Chondrocyte (in vitro differentiated cells): ENCODE measurements at regions not wholly inside any gene's neighbourhood (a gene's known extent, or its start where the extent isn't known, plus 50 kb on each side); places are given as distances from the start of the nearest gene placed in this dataset.

Experiments used
- DNase-seq: peaks from one replicate; pipeline ENCODE4 v3.0.0; 2021; ENCODE audit warnings: mixed read lengths, low spot score
- H3K27ac Mint-ChIP-seq: one replicate; pipeline ENCODE4 v1.8.0; 2021; ENCODE audit warnings: mild to moderate bottlenecking, moderate library complexity, mixed read lengths; ENCODE audit not compliant: unreplicated experiment
- H3K27me3 Mint-ChIP-seq: 2 replicates; pipeline ENCODE4 v1.8.0; 2021; ENCODE audit warnings: low read depth, mixed read lengths
- H3K36me3 Mint-ChIP-seq: 2 replicates; pipeline ENCODE4 v1.8.0; 2021; ENCODE audit warnings: low read depth, mixed read lengths
- H3K4me1 Mint-ChIP-seq: 2 replicates; pipeline ENCODE4 v1.8.0; 2021; ENCODE audit warnings: low read depth, mild to moderate bottlenecking, mixed read lengths
- H3K4me3 Mint-ChIP-seq: one replicate; pipeline ENCODE4 v1.8.0; 2021; ENCODE audit warnings: mild to moderate bottlenecking, moderate library complexity, mixed read lengths; ENCODE audit not compliant: unreplicated experiment
- H3K9me3 Mint-ChIP-seq: 2 replicates; pipeline ENCODE4 v1.8.0; 2021; ENCODE audit warnings: low read depth, mixed read lengths
- CTCF ChIP-seq: fragments of 200-600 bp; sonication (generic); IDR thresholded peaks from 2 replicates; pipeline ENCODE4 v1.5.0; 2021; ENCODE audit warnings: antibody characterized with exemption, mild to moderate bottlenecking, moderate library complexity

DNA sequence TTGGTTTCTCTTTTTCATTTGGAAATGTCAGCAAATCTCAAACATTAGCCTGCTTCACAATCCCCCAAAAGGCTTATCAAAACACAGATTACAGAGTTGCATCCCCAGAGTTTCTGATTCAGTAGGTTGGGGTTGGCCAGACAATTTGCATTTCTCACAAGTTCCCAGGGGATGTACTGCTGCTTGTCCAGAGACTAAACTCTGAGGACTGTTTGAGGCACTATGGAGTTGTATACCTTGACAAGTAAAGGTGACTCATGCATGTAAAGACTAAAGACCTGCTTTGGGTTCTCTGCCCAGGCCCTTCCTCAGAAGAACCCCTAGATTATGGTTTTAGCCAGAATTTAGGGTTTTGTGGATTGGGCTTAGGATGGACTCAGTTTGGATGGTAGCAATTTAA, 151.1 kb upstream of the ARHGEF26 start:
- Mint-ChIP-seq H3K27ac (no peak overlapping the region), H3K36me3 (peaks cover under 1% of the 10 kb centered on the region), H3K4me3 (no peak overlapping the region), H3K27me3 (no peaks in the 10 kb centered on the region), H3K9me3 (peaks cover 4% of the 10 kb centered on the region), H3K4me1 (no peaks in the 10 kb centered on the region)
- TF ChIP-seq CTCF = no peak
- no peak for DNase-seq

DNA sequence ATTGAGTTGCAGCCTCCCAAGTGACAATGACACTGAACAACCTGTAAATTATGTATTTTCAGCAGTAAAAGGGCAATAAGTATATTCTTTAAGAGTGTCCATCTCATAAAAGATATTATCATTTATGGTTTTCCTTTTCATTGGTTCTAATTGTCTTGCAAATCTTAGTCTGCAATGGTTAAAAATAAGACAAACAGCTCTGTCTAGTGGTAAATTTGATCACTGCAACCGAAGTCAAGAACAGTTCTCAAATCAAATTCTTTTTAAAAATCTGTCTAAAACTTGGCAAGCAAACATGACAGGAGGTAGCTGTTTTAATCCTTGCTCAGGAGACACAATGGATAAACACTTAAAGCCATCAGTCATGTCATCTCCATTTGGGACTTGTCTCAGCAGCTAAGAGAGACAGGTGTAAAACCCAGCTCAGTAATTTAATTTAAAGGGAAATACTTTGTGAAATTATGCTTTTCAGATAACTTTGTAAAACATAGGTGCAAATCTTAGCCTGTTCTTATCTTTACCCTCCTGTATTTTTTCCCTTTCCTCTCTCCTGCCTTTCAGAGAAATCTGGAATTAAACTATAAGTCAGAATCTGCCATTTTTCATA, 150.3 kb upstream of the ARHGEF26 start:
- no peak overlapping the region for H3K27ac Mint-ChIP-seq
- H3K4me3 Mint-ChIP-seq = no peak overlapping the region
- H3K27me3 Mint-ChIP-seq = no peaks in the 10 kb centered on the region
- H3K4me1 Mint-ChIP-seq = no peaks in the 10 kb centered on the region
- no peaks in the 10 kb centered on the region for H3K36me3 Mint-ChIP-seq
- peaks cover 3% of the 10 kb centered on the region for H3K9me3 Mint-ChIP-seq
- TF ChIP-seq CTCF = peak; percentile 77
- DNase-seq = no peak

- no peaks in the 10 kb centered on the region for H3K9me3 Mint-ChIP-seq
- no peak overlapping the region for H3K27ac Mint-ChIP-seq
- no peaks in the 10 kb centered on the region for H3K36me3 Mint-ChIP-seq
- H3K27me3 Mint-ChIP-seq = no peaks in the 10 kb centered on the region
- no peak overlapping the region for H3K4me3 Mint-ChIP-seq
- no peak for TF ChIP-seq CTCF
- no peak for DNase-seq
- H3K4me1 Mint-ChIP-seq = no peaks in the 10 kb centered on the region
Observed at GRCh38 chr3:153972862-153973261, 148.3 kb upstream of the ARHGEF26 start.

DNA sequence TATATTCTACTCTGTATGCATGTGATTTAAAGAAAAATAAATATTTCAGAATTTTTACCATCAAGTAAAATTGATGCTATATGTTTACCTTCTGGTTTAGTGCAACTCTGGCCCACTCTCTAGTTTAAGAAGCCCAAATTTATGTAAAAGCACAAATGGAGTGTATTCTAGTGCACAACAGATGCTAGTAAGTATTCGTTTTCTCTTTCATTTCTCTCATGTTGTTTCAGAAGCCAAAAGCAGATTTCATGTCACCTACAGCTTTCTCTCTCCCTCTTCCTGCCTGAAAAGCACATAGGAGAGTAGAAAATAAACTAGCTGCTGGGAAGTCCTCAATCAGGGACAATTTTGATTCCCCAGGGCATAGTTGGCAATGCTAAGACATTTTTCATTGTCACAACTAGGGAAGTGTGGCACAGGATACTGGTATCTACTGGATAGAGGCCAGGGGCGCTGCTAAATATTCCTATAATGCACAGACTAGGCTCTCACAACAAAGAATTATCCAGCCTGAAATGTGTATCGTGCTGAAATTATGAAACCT, 147.4 kb upstream of the ARHGEF26 start:
- Mint-ChIP-seq H3K36me3 (no peaks in the 10 kb centered on the region), H3K4me1 (no peaks in the 10 kb centered on the region), H3K4me3 (no peak overlapping the region), H3K9me3 (no peaks in the 10 kb centered on the region), H3K27me3 (no peaks in the 10 kb centered on the region), H3K27ac (no peak overlapping the region)
- no peak for TF ChIP-seq CTCF
- DNase-seq = no peak

GRCh38 chr3:153974614-153975013, 146.6 kb upstream of the ARHGEF26 start:
- Mint-ChIP-seq H3K27ac (no peak overlapping the region), H3K36me3 (no peaks in the 10 kb centered on the region), H3K4me1 (no peaks in the 10 kb centered on the region), H3K27me3 (no peaks in the 10 kb centered on the region), H3K9me3 (no peaks in the 10 kb centered on the region), H3K4me3 (no peak overlapping the region)
- no peak for TF ChIP-seq CTCF
- no peak for DNase-seq
